GM21367 (cell line): ENCODE measurements at regions not wholly inside any gene's neighbourhood (a gene's known extent, or its start where the extent isn't known, plus 50 kb on each side); places are given as distances from the start of the nearest gene placed in this dataset.
"Not testable (repeated sequence)": the region's sequence is repeated elsewhere in the genome, so short reads cannot be mapped to it uniquely, and the experiment has no call there.

ENCODE experiments used
- ATAC-seq: cut with Tn5 transposase; IDR thresholded peaks from one replicate; pipeline ENCODE4 v1.9.1; 2021; ENCODE audit not compliant: unreplicated experiment

- ATAC-seq = no peak
Measured at GRCh38 chr2:56510610-56511009, 326.8 kb downstream of the CCDC85A start.

GRCh38 chr2:56515399-56515798 is 331.6 kb downstream of the CCDC85A start:
- no peak for ATAC-seq

- no peak for ATAC-seq
Measured at GRCh38 chr2:56519806-56520205, 336.0 kb downstream of the CCDC85A start.

GRCh38 chr2:56522605-56523089 is 338.9 kb downstream of the CCDC85A start:
- ATAC-seq = no peak

GRCh38 chr2:56523816-56524215 is 340.0 kb downstream of the CCDC85A start:
- no peak for ATAC-seq

- no peak for ATAC-seq
Measured at GRCh38 chr2:56531668-56532420, 348.1 kb downstream of the CCDC85A start.

- ATAC-seq = no peak
Measured at GRCh38 chr2:56534321-56534720, 350.5 kb downstream of the CCDC85A start.

- no peak for ATAC-seq
Measured at GRCh38 chr2:56537756-56538155, 354.0 kb downstream of the CCDC85A start.

- ATAC-seq = no peak
Measured at GRCh38 chr2:56539618-56540017, 355.8 kb downstream of the CCDC85A start.

- no peak for ATAC-seq
Measured at GRCh38 chr2:56540467-56540866, 356.7 kb downstream of the CCDC85A start.

GRCh38 chr2:56540916-56541315 is 357.1 kb downstream of the CCDC85A start:
- ATAC-seq = no peak

GRCh38 chr2:56542213-56542612 is 358.4 kb downstream of the CCDC85A start:
- ATAC-seq = no peak

- ATAC-seq = no peak
Measured at GRCh38 chr2:56565143-56565542, 381.4 kb downstream of the CCDC85A start.

- no peak for ATAC-seq
Measured at GRCh38 chr2:56571074-56571473, 387.3 kb downstream of the CCDC85A start.

GRCh38 chr2:56576001-56576400 is 392.2 kb downstream of the CCDC85A start:
- ATAC-seq = no peak

- no peak for ATAC-seq
Measured at GRCh38 chr2:56580242-56580641, 396.5 kb downstream of the CCDC85A start.

- ATAC-seq = no peak
Measured at GRCh38 chr2:56582570-56582969, 398.8 kb downstream of the CCDC85A start.

GRCh38 chr2:56583796-56584315 is 400.1 kb downstream of the CCDC85A start:
- ATAC-seq = no peak

GRCh38 chr2:56587456-56587855 is 403.7 kb downstream of the CCDC85A start:
- ATAC-seq = no peak

GRCh38 chr2:56589194-56589593 is 405.4 kb downstream of the CCDC85A start:
- ATAC-seq = no peak

- no peak for ATAC-seq
Measured at GRCh38 chr2:56589835-56590234, 406.0 kb downstream of the CCDC85A start.

- ATAC-seq = no peak
Measured at GRCh38 chr2:56590611-56591010, 406.8 kb downstream of the CCDC85A start.

GRCh38 chr2:56606086-56606485 is 422.3 kb downstream of the CCDC85A start:
- not testable (repeated sequence) for ATAC-seq
